Brain microvascular endothelial cell (primary cell): ENCODE measurements at regions not wholly inside any gene's neighbourhood (a gene's known extent, or its start where the extent isn't known, plus 50 kb on each side); places are given as distances from the start of the nearest gene placed in this dataset.
A peak's percentile ranks its signal among the peaks of the same experiment; 100 is the strongest.

Source experiments
- DNase-seq: peaks from one replicate; pipeline ENCODE4 v3.0.0-alpha.2; 2020
- H3K27ac ChIP-seq: fragments of 250-450 bp; sonication (Bioruptor Pico); 2 replicates; pipeline ENCODE4 v1.5.1; 2020; ENCODE audit warnings: mild to moderate bottlenecking, moderate library complexity
- H3K27me3 ChIP-seq: fragments of 250-450 bp; sonication (Bioruptor Pico); replicated peaks from 2 replicates; pipeline ENCODE4 v1.5.1; 2020; ENCODE audit warnings: mild to moderate bottlenecking
- H3K36me3 ChIP-seq: fragments of 250-450 bp; sonication (Bioruptor Pico); replicated peaks from 2 replicates; pipeline ENCODE4 v1.5.1; 2020; ENCODE audit warnings: mild to moderate bottlenecking
- H3K4me3 ChIP-seq: 2 replicates; pipeline ENCODE4 v1.5.1; 2011; ENCODE audit warnings: low read depth, mild to moderate bottlenecking, control low read depth, low read length, moderate library complexity
- in situ Hi-C: cut with HindIII; loops from 2 replicates; pipeline ENCODE4 v1.10.0; 2017; ENCODE audit warnings: low sequenced_read_pairs, low pct_ligation_motif_present
- TF ChIP-seq, protein P1 (sequence below): IDR thresholded peaks from 2 replicates; pipeline ENCODE4 v1.5.1; 2011; ENCODE audit warnings: low read depth, mild to moderate bottlenecking, moderate library complexity, low read length, control low read depth, inconsistent platforms; ENCODE audit errors: missing control alignments

DNA sequence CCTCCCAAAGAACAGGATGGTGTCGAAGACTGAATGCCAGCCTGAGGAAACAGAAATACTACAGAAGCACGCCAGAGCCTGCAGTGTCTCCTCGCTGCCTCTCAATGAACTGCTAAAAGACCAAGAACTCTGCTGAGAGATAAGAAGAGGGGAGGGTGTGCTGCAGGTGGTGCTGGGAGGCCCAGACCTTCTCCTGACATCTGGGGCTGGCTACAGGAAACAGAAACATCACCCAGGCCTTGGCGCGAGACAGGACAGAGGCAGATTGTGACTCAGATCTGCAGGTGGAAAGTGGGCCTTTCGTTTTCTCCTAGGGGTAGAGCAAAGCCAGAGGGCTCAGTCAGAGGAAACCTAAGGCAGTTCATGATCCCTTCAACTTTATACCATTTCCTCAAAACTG is 250.3 kb upstream of the TCF4 start:
- Histone ChIP-seq H3K36me3 (no peaks in the 10 kb centered on the region), H3K27me3 (no peaks in the 10 kb centered on the region), H3K27ac (no peak overlapping the region), H3K4me3 (no peak overlapping the region)
- in situ Hi-C loops = no loop called here
- no peak for DNase-seq
- TF ChIP-seq, protein P1, sequence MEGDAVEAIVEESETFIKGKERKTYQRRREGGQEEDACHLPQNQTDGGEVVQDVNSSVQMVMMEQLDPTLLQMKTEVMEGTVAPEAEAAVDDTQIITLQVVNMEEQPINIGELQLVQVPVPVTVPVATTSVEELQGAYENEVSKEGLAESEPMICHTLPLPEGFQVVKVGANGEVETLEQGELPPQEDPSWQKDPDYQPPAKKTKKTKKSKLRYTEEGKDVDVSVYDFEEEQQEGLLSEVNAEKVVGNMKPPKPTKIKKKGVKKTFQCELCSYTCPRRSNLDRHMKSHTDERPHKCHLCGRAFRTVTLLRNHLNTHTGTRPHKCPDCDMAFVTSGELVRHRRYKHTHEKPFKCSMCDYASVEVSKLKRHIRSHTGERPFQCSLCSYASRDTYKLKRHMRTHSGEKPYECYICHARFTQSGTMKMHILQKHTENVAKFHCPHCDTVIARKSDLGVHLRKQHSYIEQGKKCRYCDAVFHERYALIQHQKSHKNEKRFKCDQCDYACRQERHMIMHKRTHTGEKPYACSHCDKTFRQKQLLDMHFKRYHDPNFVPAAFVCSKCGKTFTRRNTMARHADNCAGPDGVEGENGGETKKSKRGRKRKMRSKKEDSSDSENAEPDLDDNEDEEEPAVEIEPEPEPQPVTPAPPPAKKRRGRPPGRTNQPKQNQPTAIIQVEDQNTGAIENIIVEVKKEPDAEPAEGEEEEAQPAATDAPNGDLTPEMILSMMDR = no peak

DNA sequence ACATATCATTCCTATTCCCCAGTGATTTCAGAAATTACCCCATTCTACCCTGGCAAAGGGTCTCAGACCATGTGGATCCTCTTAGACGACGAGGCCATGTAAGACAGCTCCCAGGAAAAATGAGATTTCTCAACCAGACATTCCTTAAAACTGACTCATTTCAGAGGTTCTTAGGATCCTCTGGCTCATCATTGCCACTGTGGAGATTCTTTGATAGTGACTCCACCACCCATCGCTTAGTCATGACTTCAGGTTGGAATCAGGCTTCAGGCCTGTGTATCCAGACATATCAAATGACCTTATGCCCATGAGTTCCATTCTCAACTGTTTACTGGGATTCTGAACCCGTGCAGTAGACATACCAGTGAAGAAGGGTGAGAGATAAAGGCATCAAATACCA is 245.6 kb upstream of the TCF4 start:
- DNase-seq = peak; percentile 99
- H3K27ac ChIP-seq = peak overlapping the region; percentile 51
- no peak overlapping the region for H3K4me3 ChIP-seq
- in situ Hi-C loops = no loop called here
- no peaks in the 10 kb centered on the region for H3K27me3 ChIP-seq
- H3K36me3 ChIP-seq = no peaks in the 10 kb centered on the region
- TF ChIP-seq, protein P1 = no peak

DNA sequence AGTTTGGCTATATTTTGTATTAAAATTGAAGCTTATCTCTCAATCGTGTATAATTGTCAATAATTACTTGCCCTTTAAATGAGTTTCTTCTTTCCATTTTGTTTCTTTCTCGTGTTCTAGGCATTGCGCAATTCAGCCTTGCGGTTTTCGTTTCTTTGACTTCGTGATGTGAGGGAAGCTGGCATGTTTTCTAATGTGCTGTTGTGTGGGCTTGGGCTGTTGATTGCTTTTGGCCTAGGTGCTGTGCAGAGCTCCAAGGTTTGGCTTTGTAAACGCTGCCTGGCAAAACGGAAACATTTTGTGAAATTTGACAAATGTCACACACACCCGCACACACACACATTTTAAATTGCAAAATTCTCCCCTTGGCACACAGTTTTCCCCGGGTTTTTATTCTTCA is 242.6 kb upstream of the TCF4 start:
- DNase-seq = no peak
- TF ChIP-seq, protein P1 = no peak
- H3K27ac ChIP-seq = no peak overlapping the region
- H3K4me3 ChIP-seq = no peak overlapping the region
- in situ Hi-C loops = no loop called here
- H3K36me3 ChIP-seq = no peaks in the 10 kb centered on the region
- H3K27me3 ChIP-seq = no peaks in the 10 kb centered on the region

DNA sequence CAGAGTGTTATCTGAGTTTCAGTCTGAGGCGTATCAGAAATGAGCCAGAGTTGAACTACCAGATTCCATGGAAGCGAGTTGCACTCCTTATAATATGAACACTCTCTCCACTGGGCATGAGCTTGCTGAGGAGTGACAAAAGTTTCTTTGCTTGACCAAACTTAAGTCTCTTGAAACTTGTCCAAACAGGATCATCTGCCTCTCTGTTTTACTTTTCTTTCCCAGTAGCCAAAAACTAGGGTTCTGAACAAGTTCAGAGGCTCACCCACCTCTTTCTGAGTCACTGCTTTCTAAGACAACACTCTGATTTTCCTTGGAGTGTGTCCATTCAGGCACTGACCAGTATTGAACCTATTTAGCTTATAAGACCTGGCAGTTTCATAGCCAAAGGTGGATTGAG is 233.2 kb upstream of the TCF4 start:
- in situ Hi-C loops = no loop called here
- Histone ChIP-seq H3K27me3 (no peaks in the 10 kb centered on the region), H3K27ac (no peak overlapping the region), H3K4me3 (no peak overlapping the region), H3K36me3 (no peaks in the 10 kb centered on the region)
- TF ChIP-seq, protein P1 = no peak
- peak; percentile 45 for DNase-seq

DNA sequence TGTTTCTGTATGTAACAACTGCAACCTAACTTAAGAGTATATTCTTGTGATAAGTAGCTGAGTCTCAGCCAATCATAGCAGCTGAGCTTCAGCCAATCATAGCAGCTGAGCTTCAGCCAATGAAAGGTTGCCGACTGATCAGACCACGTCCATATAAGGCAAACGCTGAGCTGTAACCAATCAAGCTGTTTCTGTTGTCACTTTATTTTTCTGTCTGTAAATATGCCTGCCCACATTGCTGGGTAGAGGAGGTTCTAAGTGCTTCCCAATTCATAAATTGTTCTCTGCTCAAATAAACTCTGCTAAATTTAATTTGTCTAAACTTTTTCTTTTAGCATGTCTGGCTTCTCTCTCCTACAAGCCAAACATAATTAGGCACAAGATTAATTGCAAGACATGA is 231.5 kb upstream of the TCF4 start:
- in situ Hi-C loops = no loop called here
- H3K36me3 ChIP-seq = no peaks in the 10 kb centered on the region
- H3K4me3 ChIP-seq = no peak overlapping the region
- no peak for DNase-seq
- no peak overlapping the region for H3K27ac ChIP-seq
- H3K27me3 ChIP-seq = no peaks in the 10 kb centered on the region
- TF ChIP-seq, protein P1 = no peak

DNA sequence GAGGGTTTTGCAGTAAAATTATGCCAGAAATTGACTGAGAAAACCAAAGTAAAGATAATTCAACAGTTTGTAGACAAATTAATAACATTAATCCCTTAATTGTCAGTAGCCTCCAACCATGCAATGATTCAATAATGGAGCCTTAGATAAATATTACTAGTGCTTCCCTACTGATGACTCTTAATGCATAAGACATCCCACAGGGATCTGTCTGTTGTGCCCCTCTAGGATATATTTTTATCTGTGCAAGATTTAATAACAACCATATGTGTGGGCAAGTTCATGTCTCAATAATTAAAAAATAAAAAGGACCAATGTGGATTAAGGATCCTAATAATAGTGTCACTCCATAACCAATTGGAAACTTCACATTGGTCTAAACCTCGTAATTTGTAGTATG is 230.3 kb upstream of the TCF4 start:
- in situ Hi-C loops = no loop called here
- DNase-seq = no peak
- TF ChIP-seq, protein P1 = no peak
- Histone ChIP-seq H3K27ac (no peak overlapping the region), H3K27me3 (no peaks in the 10 kb centered on the region), H3K4me3 (no peak overlapping the region), H3K36me3 (no peaks in the 10 kb centered on the region)
